SK-N-SH (cell line): ENCODE measurements at regions not wholly inside any gene's neighbourhood (a gene's known extent, or its start where the extent isn't known, plus 50 kb on each side); places are given as distances from the start of the nearest gene placed in this dataset.

Source experiments
- CTCF ChIA-PET: fragments of 300-600, 350-600 bp; formaldehyde crosslinking; extraction: SDS; loops from one replicate; lab custom pipeline; 2021; lab: Yijun Ruan, JAX
- POLR2A ChIA-PET: fragments of 350-600 bp; sonication (Branson Sonifier 250); formaldehyde crosslinking; extraction: SDS; loops from one replicate; lab custom pipeline; 2020; ENCODE audit warnings: antibody characterized with exemption, inconsistent platforms; lab: Yijun Ruan, JAX
- DNase-seq: peaks from one replicate; pipeline ENCODE4 v3.0.0; 2012
- H2AFZ ChIP-seq: fragments of 200-600 bp; sonication (generic); 2 replicates; pipeline ENCODE4 v1.8.1; 2016; ENCODE audit warnings: antibody characterized with exemption, mild to moderate bottlenecking, low read depth
- H3F3A ChIP-seq: fragments of 200-600 bp; sonication (generic); replicated peaks from 2 replicates; pipeline ENCODE3; 2016; ENCODE audit warnings: antibody characterized with exemption, mild to moderate bottlenecking; ENCODE audit not compliant: insufficient read depth
- H3K27ac ChIP-seq, 2 experiments: fragments of 200-500 bp in 1 of 2; fragments of 200-600 bp in 1 of 2; sonication (Bioruptor generic) in 1 of 2; sonication (generic), shearing (Covaris generic) in 1 of 2; 2 replicates each; pipeline versions ENCODE4 v1.5.1 to v1.6.1; 2014 to 2016; ENCODE audit warnings: low read depth in 2 of 2, inconsistent platforms in 1 of 2, low read length in 1 of 2, mild to moderate bottlenecking in 1 of 2, mixed read lengths in 1 of 2
- H3K27me3 ChIP-seq: fragments of 200-600 bp; sonication (generic), shearing (Covaris generic); 2 replicates; pipeline ENCODE4 v1.6.1; 2016; ENCODE audit warnings: mixed run types; ENCODE audit not compliant: insufficient read depth
- H3K36me3 ChIP-seq, 2 experiments: fragments of 200-500 bp in 1 of 2; fragments of 200-600 bp in 1 of 2; sonication (Bioruptor generic) in 1 of 2; sonication (generic) in 1 of 2; replicated peaks in 1 of 2; 2 replicates each; pipeline versions ENCODE3 to v1.5.1; 2014 to 2016; ENCODE audit warnings: low read length in 1 of 2, mild to moderate bottlenecking in 1 of 2; ENCODE audit not compliant: insufficient read depth in 2 of 2, control insufficient read depth in 1 of 2
- H3K4me1 ChIP-seq, 2 experiments: fragments of 200-500 bp in 1 of 2; fragments of 200-600 bp in 1 of 2; sonication (Bioruptor generic) in 1 of 2; sonication (generic), shearing (Covaris generic) in 1 of 2; 2 replicates each; pipeline versions ENCODE4 v1.5.1 to v1.6.1; 2014 to 2016; ENCODE audit warnings: low read depth in 1 of 2, low read length in 1 of 2, mixed run types in 1 of 2; ENCODE audit not compliant: insufficient read depth in 2 of 2, control insufficient read depth in 1 of 2
- H3K4me2 ChIP-seq: fragments of 200-600 bp; sonication (generic), shearing (Covaris generic); 2 replicates; pipeline ENCODE4 v1.6.1; 2017; ENCODE audit warnings: mixed run types
- H3K4me3 ChIP-seq, 2 experiments: fragments of 200-500 bp in 1 of 2; fragments of 200-600 bp in 1 of 2; sonication (Bioruptor generic) in 1 of 2; sonication (generic), shearing (Covaris generic) in 1 of 2; 2 replicates each; pipeline versions ENCODE4 v1.5.1 to v1.8.1; 2014 to 2016; ENCODE audit warnings: low read depth in 2 of 2, inconsistent platforms in 1 of 2, low read length in 1 of 2, mild to moderate bottlenecking in 1 of 2, mixed read lengths in 1 of 2, moderate library complexity in 1 of 2
- H3K79me2 ChIP-seq: fragments of 200-600 bp; sonication (generic); 2 replicates; pipeline ENCODE4 v1.8.1; 2017; ENCODE audit warnings: mild to moderate bottlenecking; ENCODE audit not compliant: insufficient read depth
- H3K9ac ChIP-seq: fragments of 200-600 bp; sonication (generic); 2 replicates; pipeline ENCODE4 v1.6.1; 2017; ENCODE audit warnings: mixed run types
- H3K9me2 ChIP-seq: fragments of 200-600 bp; sonication (generic); 2 replicates; pipeline ENCODE4 v1.6.1; 2017; ENCODE audit warnings: mixed run types
- H3K9me3 ChIP-seq: fragments of 200-600 bp; sonication (generic); 2 replicates; pipeline ENCODE4 v1.6.1; 2017; ENCODE audit warnings: mixed run types, mild to moderate bottlenecking, moderate library complexity
- H4K20me1 ChIP-seq: fragments of 200-600 bp; sonication (generic); 2 replicates; pipeline ENCODE4 v1.6.1; 2017; ENCODE audit warnings: mild to moderate bottlenecking, mixed run types; ENCODE audit not compliant: insufficient read depth
- CTCF ChIP-seq: fragments of 200-600 bp; sonication (generic); IDR thresholded peaks from 2 replicates; pipeline ENCODE4 v1.6.1; 2017; ENCODE audit warnings: antibody characterized with exemption, mild to moderate bottlenecking, moderate library complexity
- ELF1 ChIP-seq: IDR thresholded peaks from 2 replicates; pipeline ENCODE4 v1.4.0; 2012
- FOSL2 ChIP-seq: IDR thresholded peaks from 2 replicates; pipeline ENCODE4 v1.4.0; 2012; ENCODE audit warnings: low read depth, mild to moderate bottlenecking, moderate library complexity, borderline replicate concordance
- FOXJ3 ChIP-seq: sonication (generic); formaldehyde crosslinking; IDR thresholded peaks from 2 replicates; pipeline ENCODE4 v1.5.1; 2020; ENCODE audit warnings: mild to moderate bottlenecking, missing genetic modification reagents
- FOXM1 ChIP-seq: IDR thresholded peaks from 2 replicates; pipeline ENCODE4 v1.4.0; 2012; ENCODE audit warnings: low read depth, mild to moderate bottlenecking
- GABPA ChIP-seq: IDR thresholded peaks from 2 replicates; pipeline ENCODE4 v1.4.0; 2012; ENCODE audit warnings: low read depth, mild to moderate bottlenecking
- GATA2 ChIP-seq: sonication (generic); formaldehyde crosslinking; IDR thresholded peaks from 2 replicates; pipeline ENCODE4 v1.5.0; 2020; ENCODE audit warnings: mild to moderate bottlenecking, missing genetic modification reagents
- JUND ChIP-seq: IDR thresholded peaks from 2 replicates; pipeline ENCODE4 v1.4.0; 2012
- NRF1 ChIP-seq: IDR thresholded peaks from 2 replicates; pipeline ENCODE4 v1.6.1; 2012; ENCODE audit warnings: low read depth, mild to moderate bottlenecking, low read length
- PBX3 ChIP-seq: IDR thresholded peaks from 2 replicates; pipeline ENCODE4; 2012
- RAD21 ChIP-seq: IDR thresholded peaks from 2 replicates; pipeline ENCODE4 v1.6.1; 2012; ENCODE audit warnings: mild to moderate bottlenecking, low read length
- TCF12 ChIP-seq: IDR thresholded peaks from 2 replicates; pipeline ENCODE4 v1.4.0; 2012
- USF1 ChIP-seq: IDR thresholded peaks from 2 replicates; pipeline ENCODE4 v1.4.0; 2012; ENCODE audit warnings: low read depth, borderline replicate concordance
- WGBS: methylation state at CpG from one replicate; pipeline ENCODE4 v1.1.6; 2017; ENCODE audit warnings: low lambda C conversion rate; 5-methylcytosine and 5-hydroxymethylcytosine counted together

GRCh38 chr15:62904041-62904910, 138.3 kb upstream of the TPM1 start (continued):
- TF ChIP-seq ELF1 (no peak), FOSL2 (no peak), USF1 (no peak), TCF12 (no peak), JUND (no peak)

- WGBS, result 96% methylated on average over 6 of the region's 6 CpGs
- H3K4me3 ChIP-seq, result no peak overlapping the region
- H3K9me3 ChIP-seq, result no peaks in the 10 kb centered on the region
- TF ChIP-seq NRF1 (no peak), USF1 (no peak), FOXJ3 (CRISPR knock-in tag) (no peak), FOXM1 (no peak), GATA2 (CRISPR knock-in tag) (no peak), JUND (no peak), RAD21 (no peak), PBX3 (no peak), CTCF (no peak), GABPA (no peak)
- TF ChIP-seq, all 33 proteins: peak for 0
- no peaks in the 10 kb centered on the region for H3K79me2 ChIP-seq
- POLR2A ChIA-PET, result no interaction called here
- no peaks in the 10 kb centered on the region for H4K20me1 ChIP-seq
- no peaks in the 10 kb centered on the region for H3F3A ChIP-seq
- H2AFZ ChIP-seq, result no peak overlapping the region
- CTCF ChIA-PET, result interaction anchor here (1.2 kb wide), 2 partner anchors 142 to 187 kb away, joined by 3 read pairs; no protein-coding TSS in a partner anchor
- H3K36me3 ChIP-seq, result no peaks in the 10 kb centered on the region
- no peaks in the 10 kb centered on the region for H3K27me3 ChIP-seq
- H3K9ac ChIP-seq, result no peak overlapping the region
- no peak for DNase-seq
- H3K4me1 ChIP-seq, result peaks cover 0 to 2% of the 10 kb centered on the region in 2 experiments; a peak in 1 of 4 replicates
- no peak overlapping the region for H3K27ac ChIP-seq
- H3K4me2 ChIP-seq, result no peak overlapping the region
- no peaks in the 10 kb centered on the region for H3K9me2 ChIP-seq
These were observed 135.9 kb upstream of the TPM1 start for GRCh38 chr15:62906627-62907026.
